ENCODE measurements at regions not wholly inside any gene's neighbourhood (a gene's known extent, or its start where the extent isn't known, plus 50 kb on each side); places are given as distances from the start of the nearest gene placed in this dataset.

DNA sequence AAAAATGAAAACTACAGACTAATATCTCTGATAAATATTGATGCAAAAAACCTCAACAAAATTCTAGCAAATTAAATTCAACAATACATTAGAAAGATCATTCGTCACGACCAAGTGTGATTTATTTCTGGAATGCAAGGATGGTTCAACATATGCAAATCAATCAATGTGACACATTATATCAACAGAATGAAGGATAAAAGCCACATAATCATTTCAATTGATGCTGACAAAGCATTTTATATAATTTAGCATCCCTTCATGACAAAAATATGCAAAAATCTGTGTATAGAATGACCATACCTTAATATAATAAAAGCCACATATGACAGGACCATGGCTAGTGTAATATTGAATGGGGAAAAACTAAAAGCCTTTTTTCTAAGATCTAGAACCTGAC, 457.2 kb upstream of the SPANXN1 start:
- TF ChIP-seq, protein P1, sequence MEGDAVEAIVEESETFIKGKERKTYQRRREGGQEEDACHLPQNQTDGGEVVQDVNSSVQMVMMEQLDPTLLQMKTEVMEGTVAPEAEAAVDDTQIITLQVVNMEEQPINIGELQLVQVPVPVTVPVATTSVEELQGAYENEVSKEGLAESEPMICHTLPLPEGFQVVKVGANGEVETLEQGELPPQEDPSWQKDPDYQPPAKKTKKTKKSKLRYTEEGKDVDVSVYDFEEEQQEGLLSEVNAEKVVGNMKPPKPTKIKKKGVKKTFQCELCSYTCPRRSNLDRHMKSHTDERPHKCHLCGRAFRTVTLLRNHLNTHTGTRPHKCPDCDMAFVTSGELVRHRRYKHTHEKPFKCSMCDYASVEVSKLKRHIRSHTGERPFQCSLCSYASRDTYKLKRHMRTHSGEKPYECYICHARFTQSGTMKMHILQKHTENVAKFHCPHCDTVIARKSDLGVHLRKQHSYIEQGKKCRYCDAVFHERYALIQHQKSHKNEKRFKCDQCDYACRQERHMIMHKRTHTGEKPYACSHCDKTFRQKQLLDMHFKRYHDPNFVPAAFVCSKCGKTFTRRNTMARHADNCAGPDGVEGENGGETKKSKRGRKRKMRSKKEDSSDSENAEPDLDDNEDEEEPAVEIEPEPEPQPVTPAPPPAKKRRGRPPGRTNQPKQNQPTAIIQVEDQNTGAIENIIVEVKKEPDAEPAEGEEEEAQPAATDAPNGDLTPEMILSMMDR (IDR thresholded peaks at IDR 0.05): no peak
- TF ChIP-seq POLR2A (IDR thresholded peaks at IDR 0.05): no peak
